ENCODE measurements at regions not wholly inside any gene's neighbourhood (a gene's known extent, or its start where the extent isn't known, plus 50 kb on each side); places are given as distances from the start of the nearest gene placed in this dataset.

GRCh38 chr1:18535391-18536210 is 54.9 kb downstream of the KLHDC7A start:
- Histone ChIP-seq H3K27me3 (no peaks in the 10 kb centered on the region), H3K4me3 (ENCODE audit: low read depth in 1 of 2, low read length in 1 of 2) (no peak overlapping the region), H3K36me3 (no peaks in the 10 kb centered on the region), H3K4me1 (ENCODE audit: control insufficient read depth in 1 of 2, insufficient read depth in 1 of 2, low read depth in 1 of 2, low read length in 1 of 2) (no peaks in the 10 kb centered on the region), H3K27ac (no peak overlapping the region), H3K9me3 (no peaks in the 10 kb centered on the region)
- no peak for TF ChIP-seq CTCF (IDR thresholded peaks at IDR 0.05)

GRCh38 chr1:18536356-18536755 is 55.6 kb downstream of the KLHDC7A start:
- no peak overlapping the region for H3K4me3 ChIP-seq (ENCODE audit: low read depth in 1 of 2, low read length in 1 of 2)
- no peak overlapping the region for H3K27ac ChIP-seq
- no peaks in the 10 kb centered on the region for H3K4me1 ChIP-seq (ENCODE audit: control insufficient read depth in 1 of 2, insufficient read depth in 1 of 2, low read depth in 1 of 2, low read length in 1 of 2)
- TF ChIP-seq CTCF (IDR thresholded peaks at IDR 0.05): no peak
- H3K27me3 ChIP-seq: no peaks in the 10 kb centered on the region
- H3K9me3 ChIP-seq: no peaks in the 10 kb centered on the region
- H3K36me3 ChIP-seq: no peaks in the 10 kb centered on the region

GRCh38 chr1:18536915-18537314 is 56.2 kb downstream of the KLHDC7A start:
- Histone ChIP-seq H3K27me3 (peaks cover 4% of the 10 kb centered on the region), H3K36me3 (no peaks in the 10 kb centered on the region), H3K4me3 (ENCODE audit: low read depth in 1 of 2, low read length in 1 of 2) (no peak overlapping the region), H3K9me3 (no peaks in the 10 kb centered on the region), H3K27ac (no peak overlapping the region), H3K4me1 (ENCODE audit: control insufficient read depth in 1 of 2, insufficient read depth in 1 of 2, low read depth in 1 of 2, low read length in 1 of 2) (no peaks in the 10 kb centered on the region)
- no peak for TF ChIP-seq CTCF (IDR thresholded peaks at IDR 0.05)

- peaks cover 12% of the 10 kb centered on the region for H3K27me3 ChIP-seq
- H3K27ac ChIP-seq: no peak overlapping the region
- TF ChIP-seq CTCF (IDR thresholded peaks at IDR 0.05): no peak
- H3K4me1 ChIP-seq (ENCODE audit: control insufficient read depth in 1 of 2, insufficient read depth in 1 of 2, low read depth in 1 of 2, low read length in 1 of 2): no peaks in the 10 kb centered on the region
- no peaks in the 10 kb centered on the region for H3K36me3 ChIP-seq
- H3K4me3 ChIP-seq (ENCODE audit: low read depth in 1 of 2, low read length in 1 of 2): no peak overlapping the region
- no peaks in the 10 kb centered on the region for H3K9me3 ChIP-seq
These were observed 56.9 kb downstream of the KLHDC7A start for GRCh38 chr1:18537386-18538306.

GRCh38 chr1:18539171-18539570 is 58.4 kb downstream of the KLHDC7A start:
- Histone ChIP-seq H3K4me1 (ENCODE audit: control insufficient read depth in 1 of 2, insufficient read depth in 1 of 2, low read depth in 1 of 2, low read length in 1 of 2) (no peaks in the 10 kb centered on the region), H3K27me3 (peaks cover 23% of the 10 kb centered on the region), H3K4me3 (ENCODE audit: low read depth in 1 of 2, low read length in 1 of 2) (no peak overlapping the region), H3K27ac (no peak overlapping the region), H3K36me3 (no peaks in the 10 kb centered on the region), H3K9me3 (no peaks in the 10 kb centered on the region)
- TF ChIP-seq CTCF (IDR thresholded peaks at IDR 0.05): no peak
